CD4-positive, alpha-beta T cell (primary cell): ENCODE measurements at regions not wholly inside any gene's neighbourhood (a gene's known extent, or its start where the extent isn't known, plus 50 kb on each side); places are given as distances from the start of the nearest gene placed in this dataset.

Experiments used
- ATAC-seq: fragments of 200-7000 bp; cut with Tn5 transposase; one replicate; pipeline ENCODE4 v1.10.0; 2022; ENCODE audit warnings: mild to moderate bottlenecking; ENCODE audit not compliant: poor library complexity
- CTCF ChIA-PET: fragments of 350-600 bp; sonication (Branson Sonifier 250); formaldehyde crosslinking; loops from one replicate; lab custom pipeline; 2021; ENCODE audit warnings: antibody characterized with exemption, inconsistent platforms; lab: Charles Lee
- POLR2A ChIA-PET: fragments of 350-600 bp; sonication (Branson Sonifier 250); formaldehyde crosslinking; loops from one replicate; lab custom pipeline; 2021; ENCODE audit warnings: antibody characterized with exemption, inconsistent platforms; lab: Charles Lee
- DNase-seq, 14 experiments: peaks; one replicate each; pipeline ENCODE4 v3.0.0-alpha.2; 2013 to 2020; ENCODE audit warnings: mixed read lengths in 2 of 14
- H3K27ac ChIP-seq, 2 donors: one replicate each; pipeline versions ENCODE4 v1.5.1 to v1.7.0; 2013; ENCODE audit warnings: low read length in 2 of 2, low read depth in 1 of 2, mild to moderate bottlenecking in 1 of 2
- H3K27me3 ChIP-seq, 2 experiments: 1 replicate in 1 of 2; 2 replicates in 1 of 2; pipeline versions ENCODE4 v1.6.1 to v1.7.0; 2013; ENCODE audit warnings: low read length in 2 of 2, control low read depth in 1 of 2, mild to moderate bottlenecking in 1 of 2, moderate library complexity in 1 of 2; ENCODE audit not compliant: insufficient read depth in 2 of 2, control insufficient read depth in 1 of 2
- H3K36me3 ChIP-seq: one replicate; pipeline ENCODE4 v1.6.1; 2013; ENCODE audit warnings: low read length, control low read depth; ENCODE audit not compliant: insufficient read depth
- H3K4me1 ChIP-seq: one replicate; pipeline ENCODE4 v1.6.1; 2013; ENCODE audit warnings: low read length, control low read depth; ENCODE audit not compliant: insufficient read depth
- H3K4me3 ChIP-seq: one replicate; pipeline ENCODE4 v1.5.1; 2013; ENCODE audit warnings: mild to moderate bottlenecking, low read length, moderate library complexity
- H3K9me3 ChIP-seq, 2 experiments: 1 replicate in 1 of 2; 2 replicates in 1 of 2; pipeline versions ENCODE4 v1.6.1 to v1.7.0; 2013; ENCODE audit warnings: low read length in 2 of 2, mild to moderate bottlenecking in 2 of 2, control low read depth in 1 of 2, moderate library complexity in 1 of 2; ENCODE audit not compliant: control insufficient read depth in 1 of 2, insufficient read depth in 1 of 2
- H3K27ac Mint-ChIP-seq: one replicate; pipeline ENCODE4 v1.8.0; 2020; ENCODE audit warnings: mixed read lengths
- H3K27me3 Mint-ChIP-seq: one replicate; pipeline ENCODE4 v1.8.0; 2021; ENCODE audit warnings: mixed read lengths
- H3K36me3 Mint-ChIP-seq: one replicate; pipeline ENCODE4 v1.8.0; 2021; ENCODE audit warnings: low read depth, mixed read lengths
- H3K4me1 Mint-ChIP-seq: one replicate; pipeline ENCODE4 v1.8.0; 2021; ENCODE audit warnings: low read depth, mixed read lengths
- H3K4me3 Mint-ChIP-seq: one replicate; pipeline ENCODE4 v1.8.0; 2020; ENCODE audit warnings: mild to moderate bottlenecking, mixed read lengths
- H3K9me3 Mint-ChIP-seq: one replicate; pipeline ENCODE4 v1.8.0; 2020; ENCODE audit warnings: mixed read lengths
- CTCF ChIP-seq: fragments of 200-600 bp; IDR thresholded peaks from one replicate; pipeline ENCODE4 v1.8.0; 2022; ENCODE audit warnings: antibody characterized with exemption, mild to moderate bottlenecking
- intact Hi-C, 2 experiments: fragments of 100-400 bp; cut with DNase I in 1 of 2; cut with micrococcal nuclease in 1 of 2; formaldehyde crosslinking; loops; one replicate each; pipeline versions ENCODE4 v1.15.1 to v1.9.0; 2023 to 2025; cut with DNase I, micrococcal nuclease

GRCh38 chr7:15747301-15747700, 60.8 kb upstream of the MEOX2 start:
- Mint-ChIP-seq H3K4me3 (no peak overlapping the region), H3K36me3 (no peaks in the 10 kb centered on the region), H3K4me1 (no peaks in the 10 kb centered on the region), H3K27ac (no peak overlapping the region), H3K9me3 (peaks cover 2% of the 10 kb centered on the region), H3K27me3 (no peaks in the 10 kb centered on the region)
- no peak for TF ChIP-seq CTCF
- H3K4me1 ChIP-seq: no peaks in the 10 kb centered on the region
- CTCF ChIA-PET: no interaction called here
- no peak overlapping the region for H3K27ac ChIP-seq
- no peaks in the 10 kb centered on the region for H3K9me3 ChIP-seq
- H3K36me3 ChIP-seq: no peaks in the 10 kb centered on the region
- no peak for ATAC-seq
- H3K27me3 ChIP-seq: no peaks in the 10 kb centered on the region
- no peak overlapping the region for H3K4me3 ChIP-seq
- intact Hi-C loops: no loop called here
- no peak for DNase-seq
- POLR2A ChIA-PET: no interaction called here

GRCh38 chr7:15743926-15744480, 57.5 kb upstream of the MEOX2 start:
- H3K4me3 Mint-ChIP-seq: no peak overlapping the region
- H3K4me3 ChIP-seq: no peak overlapping the region
- no peak for TF ChIP-seq CTCF
- H3K4me1 ChIP-seq: no peaks in the 10 kb centered on the region
- intact Hi-C loops: no loop called here
- no peaks in the 10 kb centered on the region for H3K27me3 Mint-ChIP-seq
- ATAC-seq: no peak
- no peak for DNase-seq
- no peaks in the 10 kb centered on the region for H3K4me1 Mint-ChIP-seq
- H3K36me3 Mint-ChIP-seq: no peaks in the 10 kb centered on the region
- H3K27ac ChIP-seq: no peak overlapping the region
- no peak overlapping the region for H3K27ac Mint-ChIP-seq
- POLR2A ChIA-PET: no interaction called here
- no peaks in the 10 kb centered on the region for H3K36me3 ChIP-seq
- no peaks in the 10 kb centered on the region for H3K9me3 ChIP-seq
- H3K9me3 Mint-ChIP-seq: peaks cover 2% of the 10 kb centered on the region
- CTCF ChIA-PET: no interaction called here
- H3K27me3 ChIP-seq: no peaks in the 10 kb centered on the region

GRCh38 chr7:15737601-15738000, 51.1 kb upstream of the MEOX2 start:
- intact Hi-C loops: no loop called here
- POLR2A ChIA-PET: no interaction called here
- Histone ChIP-seq H3K9me3 (no peaks in the 10 kb centered on the region), H3K4me1 (no peaks in the 10 kb centered on the region), H3K36me3 (no peaks in the 10 kb centered on the region), H3K27ac (no peak overlapping the region), H3K27me3 (no peaks in the 10 kb centered on the region), H3K4me3 (no peak overlapping the region)
- no peak for TF ChIP-seq CTCF
- Mint-ChIP-seq H3K4me1 (no peaks in the 10 kb centered on the region), H3K36me3 (no peaks in the 10 kb centered on the region), H3K27ac (no peak overlapping the region), H3K4me3 (no peak overlapping the region), H3K27me3 (no peaks in the 10 kb centered on the region), H3K9me3 (no peaks in the 10 kb centered on the region)
- CTCF ChIA-PET: no interaction called here
- no peak for ATAC-seq
- DNase-seq: no peak
